ENCODE measurements at regions not wholly inside any gene's neighbourhood (a gene's known extent, or its start where the extent isn't known, plus 50 kb on each side); places are given as distances from the start of the nearest gene placed in this dataset.

GRCh38 chr1:57925226-57925625, 501.4 kb upstream of the DAB1 start:
- TF ChIP-seq ZNF8 (CRISPR knock-in tag; IDR thresholded peaks at IDR 0.05) (no peak), CSRNP3 (CRISPR knock-in tag; IDR thresholded peaks at IDR 0.05) (no peak), BACH2 (CRISPR knock-in tag; IDR thresholded peaks at IDR 0.05; ENCODE audit: borderline replicate concordance) (no peak), PATZ1 (CRISPR knock-in tag; IDR thresholded peaks at IDR 0.05; ENCODE audit: borderline replicate concordance) (no peak), ZFP3 (CRISPR knock-in tag; IDR thresholded peaks at IDR 0.05) (no peak), ZFP30 (CRISPR knock-in tag; IDR thresholded peaks at IDR 0.05) (no peak), ESRRG (CRISPR knock-in tag; IDR thresholded peaks at IDR 0.05) (no peak), CREB5 (CRISPR knock-in tag; IDR thresholded peaks at IDR 0.05; ENCODE audit: low read depth) (no peak), ZNF565 (CRISPR knock-in tag; conservative IDR thresholded peaks at IDR 0.05; ENCODE audit: low read depth) (no peak), OSR1 (CRISPR knock-in tag; IDR thresholded peaks at IDR 0.05) (no peak), PPARA (CRISPR knock-in tag; IDR thresholded peaks at IDR 0.05; ENCODE audit: borderline replicate concordance) (no peak), CSDC2 (CRISPR knock-in tag; IDR thresholded peaks at IDR 0.05) (no peak), ISL1 (CRISPR knock-in tag; IDR thresholded peaks at IDR 0.05) (no peak)
